ENCODE measurements at regions not wholly inside any gene's neighbourhood (a gene's known extent, or its start where the extent isn't known, plus 50 kb on each side); places are given as distances from the start of the nearest gene placed in this dataset.
A peak's percentile ranks its signal among the peaks of the same experiment; 100 is the strongest.
"Not testable (repeated sequence)": the region's sequence is repeated elsewhere in the genome, so short reads cannot be mapped to it uniquely, and the experiment has no call there.

DNA sequence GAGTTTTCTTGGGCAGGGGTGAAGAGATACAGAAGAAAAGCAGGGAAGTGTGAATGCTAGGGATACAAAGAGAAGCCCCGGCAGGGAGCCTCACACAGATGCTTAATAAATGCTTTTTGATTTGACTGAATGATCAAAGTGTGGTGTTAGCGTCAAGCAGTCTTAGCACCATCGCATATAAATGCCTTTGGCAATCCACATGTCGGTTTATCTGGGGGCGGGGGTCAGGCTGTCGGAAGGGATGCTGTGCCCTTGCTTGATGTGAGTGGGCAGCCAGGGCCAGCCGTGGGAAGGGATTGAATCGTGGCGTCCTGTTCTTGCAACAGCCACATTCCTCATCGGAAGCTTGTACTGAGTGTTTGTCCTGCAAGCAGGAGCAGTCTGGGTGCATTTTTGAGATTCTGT is 173.1 kb downstream of the LACC1 start:
- no peak for DNase-seq (ENCODE audit: low read depth, low spot score)

DNA sequence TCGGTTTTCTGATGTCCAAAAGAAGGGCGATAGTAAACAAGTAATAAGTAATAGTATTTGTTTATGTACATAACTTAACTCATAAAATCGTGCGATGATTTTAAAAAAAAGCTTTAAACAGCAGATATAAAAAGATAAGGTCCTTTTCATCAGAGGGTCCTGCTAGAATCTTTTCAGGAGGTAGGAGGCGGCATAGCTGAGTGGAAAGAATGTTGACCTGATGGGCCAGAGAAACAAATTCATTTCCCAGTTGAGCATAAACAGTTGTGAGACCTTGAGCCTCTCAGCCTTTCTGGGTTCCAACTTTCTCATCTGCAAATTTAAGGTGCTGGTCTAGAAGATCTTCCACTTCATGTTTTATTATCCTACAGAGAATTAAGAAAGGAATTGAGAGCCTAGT is 173.5 kb downstream of the LACC1 start:
- no peak for DNase-seq (ENCODE audit: low read depth, low spot score)

DNA sequence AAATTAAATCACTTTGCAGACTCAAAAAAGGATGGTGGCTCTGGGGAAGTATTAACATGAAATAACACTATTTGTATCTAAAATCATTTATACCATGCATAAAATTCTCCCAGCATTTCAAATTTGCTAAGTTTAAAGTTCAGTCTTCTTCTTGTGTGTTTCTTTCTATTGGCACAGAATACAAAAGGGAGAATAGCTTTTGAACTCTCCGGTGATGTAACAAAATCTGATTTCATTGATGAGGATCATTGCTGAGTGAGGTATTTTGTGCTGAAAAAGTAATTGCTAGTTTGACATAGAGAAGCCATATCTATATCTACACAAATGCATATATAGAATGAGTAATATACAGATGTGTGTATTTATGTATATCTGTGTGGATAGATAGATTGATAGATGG is 174.8 kb downstream of the LACC1 start:
- DNase-seq (ENCODE audit: low read depth, low spot score) = no peak

DNA sequence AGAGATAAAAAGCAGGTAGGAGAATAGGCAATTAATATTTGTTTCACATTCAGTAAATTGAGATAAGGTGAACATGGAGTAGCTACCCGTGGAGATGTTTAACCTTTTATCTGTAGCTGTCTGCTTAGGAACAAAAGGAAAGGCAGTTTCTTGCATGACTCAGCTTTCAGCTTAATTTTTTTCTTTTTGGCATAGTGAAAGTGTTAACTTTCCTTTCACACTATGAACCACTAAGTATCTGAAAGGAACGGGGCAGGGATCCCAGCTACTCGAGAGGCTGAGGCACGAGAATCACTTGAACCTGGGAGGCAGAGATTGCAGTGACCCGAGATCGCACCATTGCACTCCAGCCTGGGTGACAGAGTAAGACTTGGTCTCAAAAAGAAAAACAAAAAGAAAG is 176.0 kb downstream of the LACC1 start:
- not testable (repeated sequence) for DNase-seq (ENCODE audit: low read depth, low spot score)

DNA sequence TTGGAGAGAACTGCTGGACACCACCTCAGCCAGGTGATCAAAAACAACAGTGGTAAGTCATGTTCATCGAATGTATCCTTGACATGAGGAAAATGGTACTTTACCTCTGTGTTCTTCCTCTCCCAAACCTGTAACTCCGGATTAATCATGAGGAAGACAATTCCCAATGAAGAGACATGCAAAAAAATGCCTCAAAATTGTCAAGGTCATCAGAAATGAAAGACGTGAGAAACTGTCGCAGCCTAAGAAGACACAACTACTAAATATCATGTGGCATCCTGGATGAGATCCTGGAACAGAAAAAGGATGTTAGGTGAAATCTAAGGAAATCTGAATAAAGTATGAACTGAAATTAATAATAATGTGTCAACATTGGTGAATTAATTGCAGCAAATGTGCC is 178.4 kb downstream of the LACC1 start:
- no peak for DNase-seq (ENCODE audit: low read depth, low spot score)

DNA sequence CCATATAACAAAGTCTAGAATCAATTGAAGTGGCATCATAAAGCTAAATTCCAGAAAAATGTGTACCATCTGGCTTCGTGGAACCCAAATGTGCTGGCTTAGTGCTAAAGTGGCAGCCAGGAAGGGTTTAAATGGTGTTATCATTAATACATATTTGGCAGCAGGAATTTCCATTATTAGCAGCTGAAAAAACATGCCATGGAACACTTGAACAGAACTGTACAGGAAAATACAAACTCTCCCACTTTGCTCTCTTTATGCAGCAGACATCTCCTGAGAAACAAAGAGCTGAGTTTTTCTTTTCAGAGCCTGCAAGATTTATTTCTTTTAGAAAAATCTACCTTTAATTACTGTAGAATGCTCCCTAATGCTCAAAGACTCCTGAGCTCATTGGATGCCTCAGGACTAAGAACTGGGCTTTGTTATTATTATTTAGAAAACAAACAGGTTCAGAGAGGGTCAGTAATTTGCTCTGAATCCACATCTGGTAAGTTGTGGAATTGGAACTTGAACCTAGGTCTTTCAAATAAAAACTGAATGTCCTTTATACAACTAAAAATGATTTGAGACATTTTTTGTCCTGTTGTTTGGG is 179.0 kb downstream of the LACC1 start:
- peak; percentile 26 for DNase-seq (ENCODE audit: low read depth, low spot score)

DNA sequence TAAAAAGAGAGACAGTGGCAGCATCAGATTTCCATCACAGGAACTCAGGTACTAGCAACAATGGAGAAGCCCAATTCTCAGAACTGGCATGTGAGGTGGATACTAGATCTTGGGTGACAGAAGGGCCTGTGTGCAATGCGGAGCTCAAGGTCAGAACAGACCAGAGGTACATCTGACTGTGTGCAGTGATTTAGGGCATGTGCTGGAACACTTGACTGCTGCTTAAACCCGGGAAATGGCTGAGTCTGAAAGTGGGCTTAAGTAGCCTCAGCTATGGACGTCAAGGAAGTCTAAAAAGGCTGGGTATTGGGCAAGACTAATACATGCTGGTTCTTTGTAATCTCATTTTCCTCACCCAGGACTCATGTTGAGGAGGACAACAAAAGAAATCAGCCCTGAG is 182.2 kb downstream of the LACC1 start:
- DNase-seq (ENCODE audit: low read depth, low spot score) = no peak

DNA sequence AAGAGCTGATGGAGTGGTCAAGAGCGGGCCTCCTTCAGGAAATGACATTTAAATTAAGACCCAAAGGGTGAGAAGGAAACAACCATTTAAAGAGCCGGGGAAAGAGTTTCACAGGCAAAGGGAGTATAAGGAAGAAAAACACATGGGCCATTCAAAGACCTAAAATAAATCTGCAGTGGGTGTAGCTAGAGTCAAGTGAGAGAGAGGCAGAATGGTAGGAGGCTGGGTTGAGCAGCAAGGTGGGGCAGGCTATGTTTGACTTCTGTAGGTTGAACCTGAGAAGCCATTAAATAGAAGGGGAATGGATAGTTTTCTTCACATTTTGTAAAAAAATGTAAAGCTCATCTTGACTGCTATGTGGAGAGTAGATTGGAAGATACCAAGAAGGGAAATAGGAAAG is 183.8 kb downstream of the LACC1 start:
- DNase-seq (ENCODE audit: low read depth, low spot score) = no peak

DNA sequence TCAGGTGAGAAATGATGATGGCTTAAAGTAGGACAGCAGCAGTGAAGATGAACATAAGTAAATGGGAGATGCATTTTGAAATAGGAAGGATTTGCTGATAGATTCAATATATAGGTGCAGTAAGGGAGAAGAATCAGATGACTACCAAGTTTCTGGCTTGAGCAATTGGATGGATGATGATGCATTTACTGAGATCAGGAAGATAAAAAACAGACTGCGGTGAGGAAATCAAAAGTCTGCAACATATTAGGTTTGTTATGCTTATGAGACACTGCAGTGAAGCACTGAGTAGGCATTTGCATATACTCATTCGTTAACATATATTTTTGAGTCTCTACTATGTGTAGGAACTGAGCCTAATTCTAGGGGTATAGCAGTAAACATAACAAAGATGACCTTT is 184.2 kb downstream of the LACC1 start:
- DNase-seq (ENCODE audit: low read depth, low spot score) = no peak

DNA sequence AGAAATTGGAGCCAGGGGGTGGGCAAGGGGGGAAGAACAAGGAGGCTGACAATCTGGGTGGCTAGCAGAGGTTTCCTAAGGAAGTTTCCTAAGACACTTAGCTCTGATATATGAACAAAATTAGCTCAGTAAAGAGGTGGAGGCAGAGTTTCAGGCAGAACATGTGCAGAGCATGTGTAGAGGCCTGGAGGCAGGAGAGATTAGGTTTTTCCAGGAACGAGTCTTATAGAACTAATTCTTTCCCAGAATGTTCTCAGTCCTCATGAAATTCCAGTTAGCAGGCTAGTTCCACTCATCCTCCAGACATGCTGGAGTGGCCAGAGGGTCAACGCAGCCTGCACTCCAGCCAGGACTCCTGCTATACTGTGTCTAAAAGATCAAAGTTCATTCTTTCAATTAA is 184.7 kb downstream of the LACC1 start:
- no peak for DNase-seq (ENCODE audit: low read depth, low spot score)

DNA sequence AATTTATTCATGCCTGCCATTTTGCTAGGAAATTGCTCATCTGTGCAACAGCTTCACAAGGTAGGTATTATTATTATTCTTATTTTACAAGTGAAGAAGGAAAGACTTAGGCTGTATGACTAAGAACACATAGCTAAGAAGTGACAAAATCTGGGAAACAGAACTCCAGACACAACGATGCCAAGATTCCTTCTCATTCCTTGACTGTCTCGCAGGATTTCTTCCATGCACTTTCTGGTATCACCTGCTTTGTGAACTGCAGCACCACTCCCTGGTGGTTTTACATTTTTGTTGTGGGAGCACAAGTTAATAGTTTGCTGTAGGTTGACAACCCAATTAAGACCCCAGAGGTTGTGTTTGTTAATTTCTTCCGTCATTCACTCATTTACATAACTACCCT is 188.5 kb downstream of the LACC1 start:
- peak; percentile 27 for DNase-seq (ENCODE audit: low read depth, low spot score)

DNA sequence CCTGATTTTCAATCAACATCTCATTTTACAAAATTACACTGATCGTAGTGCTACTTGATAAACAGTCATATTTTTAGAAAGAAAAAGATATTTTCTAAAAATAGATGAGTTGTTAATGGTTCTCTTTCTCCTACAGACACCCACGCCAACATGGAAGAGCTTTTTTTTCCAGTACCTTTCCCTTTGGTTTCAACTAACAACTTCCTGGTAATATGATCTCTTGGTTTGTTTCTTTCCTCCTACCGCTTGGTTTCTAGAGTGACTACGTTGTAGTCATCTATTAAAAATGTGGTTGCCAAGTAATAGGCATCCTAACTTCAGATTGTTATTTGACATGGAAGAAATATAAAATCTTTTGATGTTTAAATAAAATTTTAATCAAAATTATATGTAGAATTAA is 189.0 kb downstream of the LACC1 start:
- DNase-seq (ENCODE audit: low read depth, low spot score) = peak; percentile 35

DNA sequence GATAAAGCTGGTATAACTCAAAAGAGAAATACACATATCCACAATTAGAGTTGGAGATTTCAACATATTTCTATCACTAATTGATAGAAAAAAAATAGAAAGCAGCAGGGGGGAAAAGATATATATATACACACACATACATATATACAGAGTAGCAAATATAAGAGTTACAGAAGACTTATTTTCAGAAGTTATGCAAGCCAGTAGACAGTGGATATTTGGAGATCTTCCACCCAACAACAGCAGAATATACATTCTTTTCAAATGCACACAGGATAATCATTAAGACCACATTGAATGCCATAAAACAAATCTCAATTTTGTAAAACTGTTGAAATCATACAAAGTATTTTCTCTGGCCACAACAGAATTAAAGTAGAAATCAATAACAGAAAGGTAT is 192.8 kb downstream of the LACC1 start:
- no peak for DNase-seq (ENCODE audit: low read depth, low spot score)

DNA sequence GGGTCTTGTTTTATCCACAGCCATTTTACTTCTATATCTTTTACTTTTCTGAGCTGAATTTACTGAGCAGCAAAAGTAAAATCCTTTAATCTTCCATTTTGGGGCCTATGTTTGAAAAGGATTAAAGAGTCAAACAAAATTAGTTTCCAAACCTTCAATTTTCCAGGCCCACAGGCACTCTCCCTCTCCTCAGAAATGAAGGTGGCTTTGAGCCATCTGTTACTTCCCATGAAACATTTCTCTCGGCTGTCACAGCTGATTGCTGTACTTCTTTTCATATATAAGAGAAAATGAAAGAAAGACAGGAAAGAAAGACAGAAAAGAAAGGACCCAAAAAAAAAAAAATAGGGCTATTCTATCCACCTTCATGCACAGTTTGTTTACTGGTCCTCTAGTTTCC is 194.9 kb downstream of the LACC1 start:
- DNase-seq (ENCODE audit: low read depth, low spot score) = no peak

DNA sequence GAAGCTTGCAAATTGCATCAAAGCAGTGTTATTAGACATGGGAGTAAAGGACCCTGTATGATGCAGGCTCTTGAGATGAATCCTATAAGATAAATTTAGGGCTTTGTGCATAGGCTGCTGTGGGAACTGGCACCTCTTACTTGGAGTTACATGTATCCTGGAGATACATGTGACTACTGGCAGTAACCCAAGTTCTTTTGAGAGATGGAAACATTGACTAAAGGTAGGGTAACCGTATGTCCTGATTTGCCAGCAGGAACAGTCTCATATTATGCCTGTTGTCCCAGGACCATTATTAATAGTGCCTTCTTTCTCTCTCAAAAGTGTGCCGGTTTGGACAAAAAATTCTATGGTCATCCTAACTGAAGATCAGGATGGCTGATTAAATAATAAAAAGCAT is 195.4 kb downstream of the LACC1 start:
- DNase-seq (ENCODE audit: low read depth, low spot score) = no peak

DNA sequence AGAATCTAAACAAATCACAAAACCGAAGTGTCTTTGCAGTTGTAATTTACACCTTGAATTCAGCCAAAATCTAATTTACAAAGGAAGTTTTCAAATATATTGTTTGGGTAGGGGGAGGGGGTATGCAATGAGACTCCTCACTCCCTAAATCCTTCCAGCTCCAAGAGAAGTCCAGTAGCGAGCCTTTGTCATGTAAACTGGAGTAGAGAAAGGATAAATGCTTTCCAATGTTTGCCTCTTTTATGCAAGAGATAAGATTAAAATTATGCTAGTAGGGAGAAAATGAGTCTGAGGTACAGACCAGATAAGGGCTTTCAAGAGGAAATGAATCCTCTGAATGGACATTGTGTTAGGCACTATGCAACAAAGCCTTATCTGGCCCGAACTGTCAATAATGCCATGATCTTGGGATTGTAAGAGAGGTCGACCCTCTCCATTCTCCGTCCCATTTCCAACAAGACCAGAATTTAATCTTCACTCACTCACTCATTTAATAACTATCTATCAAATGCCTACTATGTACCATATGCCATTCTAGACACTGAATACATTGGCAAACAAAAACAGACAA is 199.2 kb downstream of the LACC1 start:
- no peak for DNase-seq (ENCODE audit: low read depth, low spot score)

DNA sequence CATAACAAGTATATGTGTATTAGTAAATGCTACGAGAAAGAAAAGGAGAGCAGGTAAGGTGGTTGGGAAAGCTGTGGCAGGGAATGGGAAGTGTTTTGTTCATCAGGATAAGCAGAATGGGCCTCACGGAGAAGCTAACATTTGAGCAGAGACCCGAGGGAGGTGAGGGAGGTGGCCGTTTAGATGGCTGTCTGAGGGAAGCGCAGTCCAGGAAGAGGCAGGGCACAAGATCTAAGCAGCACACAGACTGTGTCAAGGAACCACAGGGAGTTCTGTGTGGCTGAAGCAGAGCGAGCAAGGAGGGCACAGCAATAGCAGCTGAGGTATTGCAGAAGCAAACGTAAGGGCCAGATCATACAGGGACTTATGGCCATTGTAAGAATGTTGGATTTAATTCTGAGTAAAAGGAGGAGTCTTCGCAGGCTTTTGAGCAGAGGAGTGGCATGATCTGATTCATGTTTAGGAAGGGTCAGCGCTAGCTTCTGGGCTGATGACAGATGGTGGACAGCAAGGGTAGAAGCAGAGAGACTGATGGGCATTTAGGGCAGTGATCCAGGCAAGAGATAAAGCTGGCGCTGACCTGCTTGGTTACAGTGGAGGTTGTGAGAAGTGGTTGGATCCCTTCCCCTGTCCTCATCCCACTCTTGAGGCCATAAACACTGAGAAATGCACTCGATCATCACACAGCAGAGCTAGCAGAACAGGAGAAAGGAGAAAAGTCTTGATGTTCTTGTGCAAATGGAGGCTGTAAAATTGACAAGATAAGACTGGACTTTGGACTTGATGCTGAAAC is 199.9 kb downstream of the LACC1 start:
- DNase-seq (ENCODE audit: low read depth, low spot score) = no peak

DNA sequence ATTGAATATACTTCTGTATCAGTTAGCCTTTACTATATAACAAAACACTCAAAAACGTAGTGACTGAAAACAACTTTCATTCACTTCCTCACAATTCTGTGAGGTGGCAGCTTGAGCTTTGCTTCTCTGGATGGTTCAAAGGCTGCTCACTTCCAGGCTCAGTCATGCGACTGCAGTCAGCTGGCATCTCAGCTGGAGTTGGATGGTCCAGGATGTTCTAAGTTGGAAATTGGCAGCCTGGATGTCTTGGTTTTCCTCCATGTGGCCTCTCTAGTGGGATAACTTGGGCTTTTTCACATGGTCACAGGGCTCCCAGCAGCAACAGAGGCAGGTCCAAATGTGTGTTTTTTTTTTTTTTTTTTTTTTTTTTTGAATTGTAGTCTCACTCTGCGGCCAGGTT is 204.4 kb downstream of the LACC1 start:
- no peak for DNase-seq (ENCODE audit: low read depth, low spot score)

DNA sequence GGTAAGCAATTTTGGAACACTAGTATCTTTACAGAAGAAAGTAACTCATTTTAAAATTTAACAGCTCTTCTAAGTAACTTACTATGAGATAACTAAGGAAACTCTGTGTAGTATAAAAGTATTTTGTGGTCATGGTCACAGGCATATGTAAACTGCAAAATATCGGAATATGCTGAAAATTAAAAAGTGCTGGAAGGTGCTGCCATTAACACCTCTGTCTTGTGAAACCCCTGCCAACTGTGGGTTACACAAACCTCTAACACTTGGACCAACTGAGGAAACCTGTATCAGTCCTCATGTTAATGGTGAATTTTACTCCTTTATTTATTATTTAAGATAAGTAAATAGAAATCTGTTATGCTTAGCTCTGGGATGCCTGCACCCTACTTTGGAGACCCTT is 206.7 kb downstream of the LACC1 start:
- DNase-seq (ENCODE audit: low read depth, low spot score) = no peak

DNA sequence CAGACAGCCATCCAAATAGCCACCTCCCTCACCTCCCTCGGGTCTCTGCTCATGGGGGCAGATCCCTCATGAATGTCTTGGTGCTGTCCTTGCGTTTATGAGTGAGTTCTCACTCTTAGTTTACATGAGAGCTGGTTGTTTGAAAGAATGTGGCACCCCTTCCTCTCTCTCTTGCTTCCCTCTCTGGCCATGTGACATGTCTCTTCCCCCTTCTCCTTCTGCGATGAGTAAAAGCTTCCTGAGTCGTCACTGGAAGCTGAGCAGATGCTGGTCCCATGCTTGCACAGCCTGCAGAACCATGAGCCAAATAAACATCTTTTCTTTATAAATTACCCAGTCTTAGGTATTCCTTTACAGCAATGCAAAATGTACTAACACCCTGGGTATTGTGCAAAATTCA is 208.7 kb downstream of the LACC1 start:
- no peak for DNase-seq (ENCODE audit: low read depth, low spot score)

DNA sequence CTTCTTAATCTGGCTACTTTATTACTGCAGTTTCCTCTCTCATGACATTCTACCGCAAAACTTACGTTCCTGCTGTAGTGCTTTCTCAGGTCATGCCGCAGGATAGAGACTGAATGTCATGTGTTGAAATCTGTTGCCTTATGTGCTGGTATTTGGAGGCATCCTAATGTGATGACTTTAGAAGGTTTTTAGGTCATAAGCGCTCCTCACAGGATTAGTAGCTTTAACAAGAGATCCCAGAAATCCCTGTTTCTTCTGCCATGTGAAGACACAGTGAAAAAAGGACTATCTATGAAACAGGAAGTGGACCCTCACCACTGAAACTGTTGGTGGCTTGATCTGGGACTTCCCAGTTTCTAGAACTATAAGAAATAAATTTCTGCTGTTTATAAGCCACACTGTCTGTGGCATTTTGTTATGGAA is 209.3 kb downstream of the LACC1 start:
- DNase-seq (ENCODE audit: low read depth, low spot score) = no peak

DNA sequence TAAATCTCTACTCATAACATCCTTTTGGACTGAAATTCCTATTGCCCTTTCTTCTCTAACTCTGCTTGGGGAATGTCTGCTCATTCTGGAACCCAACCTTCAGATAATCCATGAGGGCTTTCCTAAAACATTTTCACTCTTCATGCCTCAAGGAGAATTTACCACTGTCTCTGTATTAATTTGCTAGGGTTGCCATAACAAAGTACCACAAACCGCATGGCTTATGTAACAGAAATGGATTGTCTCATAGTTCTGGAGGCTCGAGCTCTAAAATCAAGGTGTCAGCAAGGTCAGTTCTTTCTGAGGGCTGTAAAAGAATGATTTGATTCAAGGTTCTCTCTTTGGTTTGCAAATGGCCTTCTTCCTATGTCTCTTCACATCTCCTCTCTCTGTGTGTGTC is 209.7 kb downstream of the LACC1 start:
- DNase-seq (ENCODE audit: low read depth, low spot score) = no peak

All from pulmonary artery endothelial cell (primary cell).